ENCODE measurements at regions not wholly inside any gene's neighbourhood (a gene's known extent, or its start where the extent isn't known, plus 50 kb on each side); places are given as distances from the start of the nearest gene placed in this dataset.

GRCh38 chr19:31980796-31981195 is 364.6 kb upstream of the ZNF507 start:
- Histone ChIP-seq H3K4me3 (ENCODE audit: insufficient read depth, low read length) (no peak overlapping the region), H3K27me3 (ENCODE audit: insufficient read depth, low read length) (no peaks in the 10 kb centered on the region), H4K20me1 (ENCODE audit: insufficient read depth, low read length) (no peaks in the 10 kb centered on the region), H3K36me3 (ENCODE audit: insufficient read depth, low read length) (no peaks in the 10 kb centered on the region), H3K27ac (ENCODE audit: low read depth, low read length) (no peak overlapping the region), H3K79me2 (ENCODE audit: insufficient read depth, low read length) (no peaks in the 10 kb centered on the region), H3K4me2 (ENCODE audit: insufficient read depth, low read length) (no peak overlapping the region), H2AFZ (ENCODE audit: low read length) (no peak overlapping the region), H3K9me3 (ENCODE audit: low read depth, low read length) (no peaks in the 10 kb centered on the region), H3K4me1 (ENCODE audit: insufficient read depth, low read length) (no peaks in the 10 kb centered on the region)
- peak; percentile 59 for DNase-seq (ENCODE audit: insufficient read length, low spot score, missing footprints)
- TF ChIP-seq CTCF (IDR thresholded peaks at IDR 0.05; ENCODE audit: extremely low read depth, low read depth, low read length) = no peak

DNA sequence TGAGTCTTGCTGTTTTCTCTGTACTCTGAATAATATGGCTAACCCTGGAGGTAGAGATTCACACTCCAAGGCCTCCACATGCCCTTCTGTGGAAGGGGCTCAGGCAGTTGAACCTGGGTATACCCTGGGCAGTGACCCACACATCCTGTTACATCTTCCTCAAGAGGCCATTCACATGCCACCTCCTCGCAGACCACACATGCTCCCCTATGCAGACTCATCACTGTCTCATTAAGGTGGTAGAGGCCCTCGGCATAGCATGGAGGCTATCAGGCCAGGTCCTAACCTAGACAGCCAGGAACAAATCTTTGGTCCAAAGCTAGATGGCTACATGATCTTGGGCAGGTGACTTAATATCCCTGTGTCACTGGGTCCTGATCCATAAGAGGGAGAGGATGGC is 363.9 kb upstream of the ZNF507 start:
- Histone ChIP-seq H3K79me2 (ENCODE audit: insufficient read depth, low read length) (no peaks in the 10 kb centered on the region), H3K36me3 (ENCODE audit: insufficient read depth, low read length) (no peaks in the 10 kb centered on the region), H3K4me2 (ENCODE audit: insufficient read depth, low read length) (no peak overlapping the region), H2AFZ (ENCODE audit: low read length) (no peak overlapping the region), H3K27ac (ENCODE audit: low read depth, low read length) (no peak overlapping the region), H3K27me3 (ENCODE audit: insufficient read depth, low read length) (no peaks in the 10 kb centered on the region), H3K9me3 (ENCODE audit: low read depth, low read length) (no peaks in the 10 kb centered on the region), H3K4me3 (ENCODE audit: insufficient read depth, low read length) (no peak overlapping the region), H3K4me1 (ENCODE audit: insufficient read depth, low read length) (no peaks in the 10 kb centered on the region), H4K20me1 (ENCODE audit: insufficient read depth, low read length) (no peaks in the 10 kb centered on the region)
- no peak for DNase-seq (ENCODE audit: insufficient read length, low spot score, missing footprints)
- no peak for TF ChIP-seq CTCF (IDR thresholded peaks at IDR 0.05; ENCODE audit: extremely low read depth, low read depth, low read length)

DNA sequence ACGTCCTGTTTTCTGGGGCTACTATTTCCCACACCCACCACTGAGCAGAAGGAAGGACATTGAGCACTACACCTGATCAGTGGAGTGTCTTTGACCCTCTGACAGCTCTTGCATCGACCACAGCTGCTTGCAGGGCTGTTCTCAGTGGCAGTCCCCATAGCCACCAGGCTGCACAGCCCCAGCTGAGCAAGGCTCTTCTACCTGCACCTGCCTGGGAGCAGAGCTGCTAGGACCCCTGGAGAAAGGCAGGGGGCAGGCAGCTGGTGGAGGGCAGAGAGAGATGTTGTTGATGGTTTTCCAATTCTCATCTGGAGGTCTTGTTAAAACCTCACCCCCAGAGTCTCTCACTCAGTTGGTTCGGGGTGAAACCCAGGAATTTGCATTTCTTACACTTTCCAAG is 361.8 kb upstream of the ZNF507 start:
- no peaks in the 10 kb centered on the region for H4K20me1 ChIP-seq (ENCODE audit: insufficient read depth, low read length)
- H3K9me3 ChIP-seq (ENCODE audit: low read depth, low read length) = no peaks in the 10 kb centered on the region
- no peak overlapping the region for H3K27ac ChIP-seq (ENCODE audit: low read depth, low read length)
- H3K4me2 ChIP-seq (ENCODE audit: insufficient read depth, low read length) = no peak overlapping the region
- no peaks in the 10 kb centered on the region for H3K79me2 ChIP-seq (ENCODE audit: insufficient read depth, low read length)
- no peaks in the 10 kb centered on the region for H3K4me1 ChIP-seq (ENCODE audit: insufficient read depth, low read length)
- no peaks in the 10 kb centered on the region for H3K36me3 ChIP-seq (ENCODE audit: insufficient read depth, low read length)
- DNase-seq (ENCODE audit: insufficient read length, low spot score, missing footprints) = no peak
- no peak overlapping the region for H2AFZ ChIP-seq (ENCODE audit: low read length)
- H3K27me3 ChIP-seq (ENCODE audit: insufficient read depth, low read length) = no peaks in the 10 kb centered on the region
- no peak for TF ChIP-seq CTCF (IDR thresholded peaks at IDR 0.05; ENCODE audit: extremely low read depth, low read depth, low read length)
- no peak overlapping the region for H3K4me3 ChIP-seq (ENCODE audit: insufficient read depth, low read length)

DNA sequence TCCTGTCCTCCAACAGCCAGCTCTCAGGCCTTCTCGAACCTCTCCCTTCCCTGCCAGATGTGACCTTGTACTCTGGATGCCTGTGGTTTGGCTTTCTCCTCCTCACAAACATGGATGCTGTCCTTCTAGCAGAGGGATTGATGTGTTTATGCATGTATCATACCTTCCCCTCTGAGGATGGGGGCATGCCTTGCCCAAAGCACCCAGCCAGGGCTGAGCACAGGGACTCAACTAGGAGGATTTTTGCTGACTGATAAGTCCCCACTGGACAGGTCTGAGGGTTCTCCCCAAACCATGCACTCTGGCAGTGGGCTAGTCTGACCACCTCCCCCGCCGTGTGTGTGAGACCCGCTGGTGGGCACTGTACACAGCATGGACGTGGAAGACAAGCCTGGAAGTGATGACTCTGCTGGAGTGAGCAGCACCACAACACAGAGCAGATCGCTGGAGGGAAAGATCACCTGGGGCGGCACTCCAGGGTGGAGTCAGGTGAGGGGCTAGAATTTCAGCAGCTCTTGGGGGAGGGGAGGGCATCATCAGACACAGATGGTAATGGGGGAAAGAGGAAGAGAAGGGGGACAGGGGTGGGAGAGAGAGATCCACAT is 360.3 kb upstream of the ZNF507 start:
- Histone ChIP-seq H3K4me1 (ENCODE audit: insufficient read depth, low read length) (no peaks in the 10 kb centered on the region), H3K27me3 (ENCODE audit: insufficient read depth, low read length) (no peaks in the 10 kb centered on the region), H3K36me3 (ENCODE audit: insufficient read depth, low read length) (no peaks in the 10 kb centered on the region), H3K79me2 (ENCODE audit: insufficient read depth, low read length) (no peaks in the 10 kb centered on the region), H3K27ac (ENCODE audit: low read depth, low read length) (no peak overlapping the region), H2AFZ (ENCODE audit: low read length) (no peak overlapping the region), H3K4me3 (ENCODE audit: insufficient read depth, low read length) (no peak overlapping the region), H3K9me3 (ENCODE audit: low read depth, low read length) (no peaks in the 10 kb centered on the region), H3K4me2 (ENCODE audit: insufficient read depth, low read length) (no peak overlapping the region), H4K20me1 (ENCODE audit: insufficient read depth, low read length) (no peaks in the 10 kb centered on the region)
- DNase-seq (ENCODE audit: insufficient read length, low spot score, missing footprints) = no peak
- TF ChIP-seq CTCF (IDR thresholded peaks at IDR 0.05; ENCODE audit: extremely low read depth, low read depth, low read length) = no peak

Data from osteoblast (primary cell).